Heart left ventricle (tissue), 16 donors: ENCODE measurements at regions not wholly inside any gene's neighbourhood (a gene's known extent, or its start where the extent isn't known, plus 50 kb on each side); places are given as distances from the start of the nearest gene placed in this dataset.

Source experiments
- ATAC-seq, 4 donors: fragments of 200-7000 bp; cut with Tn5 transposase; one replicate each; pipeline ENCODE4 v1.9.1; 2020 to 2022; ENCODE audit warnings: moderate library complexity in 4 of 4, mild to moderate bottlenecking in 3 of 4, moderate number of reproducible peaks in 1 of 4
- DNase-seq, 5 donors: peaks; one replicate each; pipeline ENCODE4 v3.0.0-alpha.2; 2020
- H3K27ac ChIP-seq, 12 donors: fragments of 200-600 bp; sonication (generic) in 4 of 12; one replicate each; pipeline versions ENCODE4 v1.5.0 to v1.8.0; 2016 to 2022; ENCODE audit warnings: mild to moderate bottlenecking in 2 of 12
- H3K27me3 ChIP-seq, 9 donors: fragments of 200-600 bp; sonication (generic) in 2 of 9; one replicate each; pipeline versions ENCODE4 v1.5.1 to v1.8.0; 2016 to 2022; ENCODE audit warnings: mild to moderate bottlenecking in 3 of 9
- H3K36me3 ChIP-seq, 9 donors: fragments of 200-600 bp; sonication (generic) in 2 of 9; one replicate each; pipeline versions ENCODE4 v1.5.0 to v1.8.0; 2018 to 2022; ENCODE audit warnings: mild to moderate bottlenecking in 2 of 9
- H3K4me1 ChIP-seq, 12 donors: fragments of 200-600 bp; sonication (generic) in 4 of 12; one replicate each; pipeline versions ENCODE4 v1.5.0 to v1.8.0; 2016 to 2022; ENCODE audit warnings: mild to moderate bottlenecking in 3 of 12
- H3K4me3 ChIP-seq, 12 donors: fragments of 200-600 bp; sonication (generic) in 4 of 12; one replicate each; pipeline versions ENCODE4 v1.5.0 to v1.8.0; 2017 to 2022; ENCODE audit warnings: mild to moderate bottlenecking in 9 of 12, moderate library complexity in 4 of 12
- H3K9me3 ChIP-seq, 12 donors: fragments of 200-600 bp; sonication (generic) in 4 of 12; one replicate each; pipeline versions ENCODE4 v1.5.0 to v1.8.0; 2016 to 2022; ENCODE audit warnings: mild to moderate bottlenecking in 1 of 12
- POLR2A ChIP-seq, 2 donors: fragments of 450-650 bp; IDR thresholded peaks; one replicate each; pipeline ENCODE4 v1.6.1; 2017; ENCODE audit warnings: antibody characterized with exemption in 2 of 2, mild to moderate bottlenecking in 2 of 2, moderate library complexity in 2 of 2
- WGBS, 4 donors: extraction: QIAGEN DNeasy Blood & Tissue Kit in 2 of 4; methylation state at CpG; one replicate each; pipeline versions ENCODE4 v1.1.5 to v1.1.7; 2013 to 2018; 5-methylcytosine and 5-hydroxymethylcytosine counted together
- intact Hi-C, 10 donors: fragments of 100-400 bp; cut with DNase I; formaldehyde crosslinking; loops; one replicate each; pipeline versions ENCODE4 v1.11.1 to v1.14.2; 2022
- TF ChIP-seq, protein P1 (sequence below), 12 donors: fragments of 200-600 bp; sonication (generic) in 4 of 12; IDR thresholded peaks; one replicate each; pipeline versions ENCODE4 v1.5.0 to v1.8.0; 2018 to 2022; ENCODE audit warnings: antibody characterized with exemption in 12 of 12, mild to moderate bottlenecking in 5 of 12
- donor health status: ischemic (EF 13 %, LVEDD 7.1; RV severe dilation, severe dysfunction).
- donor health status: healthy with polysubstance abuse.
- donor health status: DM: no; HTN: yes; CAD: no.
- donor health status: DM: no; HTN: no; CAD: no.
- donor health status: ischemic (EF 25% LVEDD 6.9; RV normal size, moderate dysfunction).
- donor health status: ischemic (EF 25% LVEDD 5.7; RV mildly dilated, moderate dysfunction).
- donor health status: healthy.
- donor health status: DM: yes; HTN: yes; CAD: no.
- donor health status: ischemic (EF 35%, LVEDD 5.7; RV mildly dilated, moderate dysfunction).
- donor health status: nonischemic (EF 11% LVEDD 7.7; RV severe dilation, severe dysfunction).
- donor health status: DM: yes; HTN: yes; CAD: no.
- donor health status: PGD.
- donor health status: ischemic (EF 29% LVEDD 5.4; RV normal size, mild dysfunction).
- donor health status: nonischemic (EF 23%, LVEDD 6.1; RV moderate dilation, normal function).

DNA sequence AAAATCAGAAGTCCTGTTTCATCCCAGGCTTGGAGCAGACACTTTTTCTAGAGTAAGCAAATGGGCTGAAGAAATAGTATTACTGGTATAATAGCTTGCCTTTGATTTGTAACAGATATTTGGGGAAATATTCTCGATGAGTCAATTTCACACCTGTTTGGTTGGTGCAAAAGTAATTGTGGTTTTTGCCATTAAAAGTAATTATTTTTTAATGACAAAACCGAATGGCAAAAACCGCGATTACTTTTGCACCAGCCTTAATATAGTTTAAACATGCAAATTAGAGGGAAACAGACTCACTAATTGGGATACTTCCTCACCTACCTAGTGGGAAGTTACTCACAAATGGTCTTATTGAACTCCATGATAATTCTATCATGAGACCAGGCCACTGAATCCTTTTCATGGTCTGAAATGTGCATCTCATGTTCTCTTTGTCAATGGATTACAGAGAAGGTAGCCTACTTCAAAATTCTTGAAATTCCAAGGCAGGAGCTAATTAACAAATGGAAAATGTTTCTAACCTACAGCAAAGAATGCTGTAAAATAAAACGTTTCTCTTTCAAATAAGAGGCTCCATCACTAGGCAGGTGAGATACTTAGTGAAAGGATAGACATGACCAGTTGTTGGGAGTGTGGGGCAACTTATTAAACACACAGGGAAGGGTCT, 391.3 kb downstream of the EMP1 start:
- TF ChIP-seq POLR2A (IDR thresholded peaks at IDR 0.05), result no peak
- TF ChIP-seq, protein P1, sequence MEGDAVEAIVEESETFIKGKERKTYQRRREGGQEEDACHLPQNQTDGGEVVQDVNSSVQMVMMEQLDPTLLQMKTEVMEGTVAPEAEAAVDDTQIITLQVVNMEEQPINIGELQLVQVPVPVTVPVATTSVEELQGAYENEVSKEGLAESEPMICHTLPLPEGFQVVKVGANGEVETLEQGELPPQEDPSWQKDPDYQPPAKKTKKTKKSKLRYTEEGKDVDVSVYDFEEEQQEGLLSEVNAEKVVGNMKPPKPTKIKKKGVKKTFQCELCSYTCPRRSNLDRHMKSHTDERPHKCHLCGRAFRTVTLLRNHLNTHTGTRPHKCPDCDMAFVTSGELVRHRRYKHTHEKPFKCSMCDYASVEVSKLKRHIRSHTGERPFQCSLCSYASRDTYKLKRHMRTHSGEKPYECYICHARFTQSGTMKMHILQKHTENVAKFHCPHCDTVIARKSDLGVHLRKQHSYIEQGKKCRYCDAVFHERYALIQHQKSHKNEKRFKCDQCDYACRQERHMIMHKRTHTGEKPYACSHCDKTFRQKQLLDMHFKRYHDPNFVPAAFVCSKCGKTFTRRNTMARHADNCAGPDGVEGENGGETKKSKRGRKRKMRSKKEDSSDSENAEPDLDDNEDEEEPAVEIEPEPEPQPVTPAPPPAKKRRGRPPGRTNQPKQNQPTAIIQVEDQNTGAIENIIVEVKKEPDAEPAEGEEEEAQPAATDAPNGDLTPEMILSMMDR (IDR thresholded peaks at IDR 0.05), result no peak
- intact Hi-C loops, result no loop called here

DNA sequence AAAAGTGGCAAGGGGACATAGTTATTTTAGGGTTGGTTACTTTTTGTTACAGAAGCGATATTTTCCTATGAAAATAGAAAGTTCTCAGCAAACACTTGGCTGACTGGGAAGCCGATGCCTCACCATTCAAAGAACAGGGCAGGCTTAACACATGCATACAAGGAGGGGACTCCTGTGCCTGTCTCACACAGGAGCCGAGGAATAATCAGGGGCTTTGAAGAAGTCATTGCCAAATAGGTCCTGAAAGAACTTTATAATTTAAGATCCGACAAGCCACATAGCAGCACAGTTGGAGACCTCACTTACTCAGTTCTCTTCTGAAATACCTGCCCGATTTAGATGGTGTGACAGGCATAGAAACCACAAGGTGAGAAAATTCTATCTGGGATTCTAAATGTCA, 389.8 kb downstream of the EMP1 start:
- ATAC-seq (no peak), DNase-seq (no peak)
- no peaks in the 10 kb centered on the region for H3K36me3 ChIP-seq
- no peaks in the 10 kb centered on the region for H3K4me1 ChIP-seq
- no peak overlapping the region for H3K27ac ChIP-seq
- intact Hi-C loops, result no loop called here
- H3K27me3 ChIP-seq, result peaks cover 0 to 4% (median 0%) of the 10 kb centered on the region in 9 donors
- H3K9me3 ChIP-seq, result no peaks in the 10 kb centered on the region
- H3K4me3 ChIP-seq, result no peak overlapping the region
- 44 to 72% (median 55%) methylated on average over 5 of the region's 5 CpGs for WGBS, 4 donors
- TF ChIP-seq POLR2A (IDR thresholded peaks at IDR 0.05), result no peak
- TF ChIP-seq, protein P1 (IDR thresholded peaks at IDR 0.05), result no peak

More for the DNA sequence above, 391.3 kb downstream of the EMP1 start:
- no peaks in the 10 kb centered on the region for H3K36me3 ChIP-seq
- no peak overlapping the region for H3K4me3 ChIP-seq
- 61 to 77% (median 73%) methylated on average over 5 of the region's 5 CpGs for WGBS, 4 donors
- ATAC-seq, result no peak
- DNase-seq, result no peak
- no peaks in the 10 kb centered on the region for H3K4me1 ChIP-seq
- H3K27me3 ChIP-seq, result peaks cover 0 to 4% (median 0%) of the 10 kb centered on the region in 9 donors
- no peak overlapping the region for H3K27ac ChIP-seq
- H3K9me3 ChIP-seq, result no peaks in the 10 kb centered on the region

DNA sequence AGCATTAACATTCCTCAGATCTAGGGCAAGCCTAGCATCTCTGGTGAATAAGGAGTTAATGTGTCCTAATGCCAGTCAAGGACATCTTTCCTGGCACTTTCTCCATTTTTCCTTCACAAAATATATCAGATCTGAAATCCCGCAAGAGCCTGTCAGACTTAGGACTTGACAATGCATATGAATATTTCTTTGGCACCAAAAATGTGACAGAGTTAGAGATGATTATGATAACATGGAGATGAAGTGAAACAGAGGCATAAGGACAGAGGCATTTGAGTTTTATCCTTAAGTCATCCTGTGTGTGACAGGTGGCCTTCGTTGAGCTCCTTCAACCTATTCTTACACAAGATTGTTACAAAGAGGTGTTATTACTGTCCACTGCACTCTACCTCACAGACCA, 388.0 kb downstream of the EMP1 start:
- intact Hi-C loops, result no loop called here
- TF ChIP-seq, protein P1 (IDR thresholded peaks at IDR 0.05), result no peak
- no peak for TF ChIP-seq POLR2A (IDR thresholded peaks at IDR 0.05)
- 75 to 90% (median 82%) methylated on average over 2 of the region's 2 CpGs for WGBS, 4 donors
- Histone ChIP-seq H3K4me1 (no peaks in the 10 kb centered on the region), H3K4me3 (no peak overlapping the region), H3K9me3 (no peaks in the 10 kb centered on the region), H3K27ac (no peak overlapping the region), H3K36me3 (no peaks in the 10 kb centered on the region), H3K27me3 (peaks cover 0 to 4% (median 0%) of the 10 kb centered on the region in 9 donors)
- ATAC-seq, result no peak
- DNase-seq, result no peak

DNA sequence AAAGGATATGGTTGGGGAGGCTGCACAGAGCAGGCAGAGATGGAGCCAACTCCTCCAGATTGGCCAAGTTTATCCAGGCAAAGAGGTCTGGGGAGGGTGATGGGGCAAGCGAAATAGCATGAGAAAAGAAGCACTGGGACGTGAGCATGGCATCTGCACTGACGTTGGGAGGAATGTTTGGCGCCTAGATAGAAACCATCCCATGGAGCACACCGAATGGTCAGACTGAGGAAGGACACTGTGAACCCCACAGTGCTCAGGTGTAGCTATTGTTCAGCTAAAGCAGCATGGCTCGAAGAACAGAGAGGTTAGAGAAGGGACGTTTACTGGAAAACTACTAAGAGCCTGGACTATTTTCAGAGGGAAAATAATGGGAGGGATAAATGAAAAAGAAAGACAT, 387.1 kb downstream of the EMP1 start:
- Histone ChIP-seq H3K36me3 (no peaks in the 10 kb centered on the region), H3K4me3 (no peak overlapping the region), H3K27me3 (peaks cover 0 to 4% (median 0%) of the 10 kb centered on the region in 9 donors), H3K4me1 (no peaks in the 10 kb centered on the region), H3K9me3 (no peaks in the 10 kb centered on the region), H3K27ac (no peak overlapping the region)
- DNase-seq, result no peak
- 76 to 81% (median 79%) methylated on average over 7 of the region's 7 CpGs for WGBS, 4 donors
- ATAC-seq, result no peak
- intact Hi-C loops, result no loop called here
- no peak for TF ChIP-seq POLR2A (IDR thresholded peaks at IDR 0.05)
- TF ChIP-seq, protein P1 (IDR thresholded peaks at IDR 0.05), result no peak
